ENCODE measurements at regions not wholly inside any gene's neighbourhood (a gene's known extent, or its start where the extent isn't known, plus 50 kb on each side); places are given as distances from the start of the nearest gene placed in this dataset.

GRCh38 chr3:135869439-135870105 is 96.0 kb upstream of the PPP2R3A start:
- TF ChIP-seq IRF1 (CRISPR knock-in tag; IDR thresholded peaks at IDR 0.05; ENCODE audit: borderline replicate concordance) (no peak), REST (IDR thresholded peaks at IDR 0.05; ENCODE audit: borderline replicate concordance) (no peak), REST (CRISPR knock-in tag; IDR thresholded peaks at IDR 0.05; ENCODE audit: low read depth) (no peak), CTCF (IDR thresholded peaks at IDR 0.05 in 2 of 3, conservative IDR thresholded peaks at IDR 0.05 in 1 of 3; ENCODE audit: insufficient read depth in 2 of 3, low read depth in 1 of 3, low read length in 3 of 3) (no peak), CCAR2 (IDR thresholded peaks at IDR 0.05; ENCODE audit: low read depth, low read length) (no peak), NR1H2 (CRISPR knock-in tag; IDR thresholded peaks at IDR 0.05) (no peak), ZBTB5 (IDR thresholded peaks at IDR 0.05) (no peak), ZBTB34 (CRISPR knock-in tag; IDR thresholded peaks at IDR 0.05) (no peak), PRDM10 (IDR thresholded peaks at IDR 0.05; ENCODE audit: partially characterized antibody) (no peak), MAFK (IDR thresholded peaks at IDR 0.05; ENCODE audit: low read length) (no peak), SIN3A (IDR thresholded peaks at IDR 0.05; ENCODE audit: borderline replicate concordance in 2 of 2, control insufficient read depth in 1 of 2, low read depth in 2 of 2, low read length in 2 of 2) (no peak), ZNF561 (CRISPR knock-in tag; conservative IDR thresholded peaks at IDR 0.05) (no peak), SRSF9 (IDR thresholded peaks at IDR 0.05; ENCODE audit: borderline replicate concordance, low read depth, low read length) (no peak)

Data from K562 (cell line).